OCI-LY7 (cell line): ENCODE measurements at regions not wholly inside any gene's neighbourhood (a gene's known extent, or its start where the extent isn't known, plus 50 kb on each side); places are given as distances from the start of the nearest gene placed in this dataset.

ENCODE experiments used
- CTCF ChIP-seq: fragments of 200-600 bp; sonication (generic); conservative IDR thresholded peaks from 2 replicates; pipeline ENCODE4 v1.5.1; 2014; ENCODE audit warnings: mild to moderate bottlenecking, antibody characterized with exemption, low read length, moderate library complexity, mixed read lengths
- EZH2phosphoT487 ChIP-seq: fragments of 200-600 bp; sonication (generic); IDR thresholded peaks from 2 replicates; pipeline ENCODE4 v1.6.1; 2018; ENCODE audit warnings: low read depth, borderline replicate concordance, mild to moderate bottlenecking, mixed run types, antibody characterized with exemption, low read length, moderate library complexity, mixed read lengths

GRCh38 chr11:23719016-23719415 is 777.8 kb upstream of the LUZP2 start:
- TF ChIP-seq CTCF (no peak), EZH2phosphoT487 (no peak)
